HK-2 (cell line): ENCODE measurements at regions not wholly inside any gene's neighbourhood (a gene's known extent, or its start where the extent isn't known, plus 50 kb on each side); places are given as distances from the start of the nearest gene placed in this dataset.
"Not testable (repeated sequence)": the region's sequence is repeated elsewhere in the genome, so short reads cannot be mapped to it uniquely, and the experiment has no call there.

ENCODE experiments used
- DNase-seq: peaks from one replicate; pipeline ENCODE4 v3.0.0-alpha.2; 2018; ENCODE audit not compliant: unreplicated experiment

- DNase-seq, result no peak
Observed at GRCh38 chr4:124943145-124943889, 230.8 kb upstream of the ANKRD50 start.

- DNase-seq, result no peak
Observed at GRCh38 chr4:124941267-124941666, 228.7 kb upstream of the ANKRD50 start.

GRCh38 chr4:124940387-124940786 lies 227.9 kb upstream of the ANKRD50 start:
- no peak for DNase-seq

GRCh38 chr4:124939908-124940307 lies 227.4 kb upstream of the ANKRD50 start:
- DNase-seq, result no peak

- no peak for DNase-seq
Observed at GRCh38 chr4:124938836-124939235, 226.3 kb upstream of the ANKRD50 start.

- no peak for DNase-seq
Observed at GRCh38 chr4:124937993-124938392, 225.5 kb upstream of the ANKRD50 start.

GRCh38 chr4:124936427-124936826 lies 223.9 kb upstream of the ANKRD50 start:
- no peak for DNase-seq

GRCh38 chr4:124934916-124935315 lies 222.4 kb upstream of the ANKRD50 start:
- DNase-seq, result no peak

- no peak for DNase-seq
Observed at GRCh38 chr4:124933521-124933920, 221.0 kb upstream of the ANKRD50 start.

GRCh38 chr4:124932447-124932846 lies 219.9 kb upstream of the ANKRD50 start:
- DNase-seq, result no peak

- no peak for DNase-seq
Observed at GRCh38 chr4:124931050-124931449, 218.5 kb upstream of the ANKRD50 start.

GRCh38 chr4:124922748-124923147 lies 210.2 kb upstream of the ANKRD50 start:
- DNase-seq, result not testable (repeated sequence)

GRCh38 chr4:124918559-124919122 lies 206.1 kb upstream of the ANKRD50 start:
- DNase-seq, result no peak

- DNase-seq, result no peak
Observed at GRCh38 chr4:124915073-124915472, 202.5 kb upstream of the ANKRD50 start.

GRCh38 chr4:124913237-124913636 lies 200.7 kb upstream of the ANKRD50 start:
- no peak for DNase-seq

- no peak for DNase-seq
Observed at GRCh38 chr4:124910327-124910726, 197.8 kb upstream of the ANKRD50 start.

GRCh38 chr4:124907881-124908280 lies 195.3 kb upstream of the ANKRD50 start:
- DNase-seq, result no peak

GRCh38 chr4:124905441-124905840 lies 192.9 kb upstream of the ANKRD50 start:
- DNase-seq, result no peak

GRCh38 chr4:124904723-124905388 lies 192.3 kb upstream of the ANKRD50 start:
- DNase-seq, result no peak

- DNase-seq, result no peak
Observed at GRCh38 chr4:124903995-124904722, 191.6 kb upstream of the ANKRD50 start.

GRCh38 chr4:124902001-124902515 lies 189.5 kb upstream of the ANKRD50 start:
- DNase-seq, result no peak

GRCh38 chr4:124899997-124900396 lies 187.5 kb upstream of the ANKRD50 start:
- no peak for DNase-seq
